NB4 (cell line): ENCODE measurements at regions not wholly inside any gene's neighbourhood (a gene's known extent, or its start where the extent isn't known, plus 50 kb on each side); places are given as distances from the start of the nearest gene placed in this dataset.

Experiments used
- DNase-seq: peaks from one replicate; pipeline ENCODE4 v3.0.0; 2010; ENCODE audit warnings: low read depth
- H3K4me3 ChIP-seq: one replicate; pipeline ENCODE4 v1.5.1; 2011; ENCODE audit warnings: mild to moderate bottlenecking, low read depth, low read length, moderate library complexity
- MYC ChIP-seq: IDR thresholded peaks from 2 replicates; pipeline ENCODE4 v1.6.1; 2011; ENCODE audit warnings: low read depth, low read length
- POLR2A ChIP-seq: IDR thresholded peaks from 2 replicates; pipeline ENCODE4 v1.6.1; 2011; ENCODE audit warnings: mild to moderate bottlenecking; ENCODE audit not compliant: insufficient read length; ENCODE audit errors: extremely low read depth
- TF ChIP-seq, protein P1 (sequence below): IDR thresholded peaks from 2 replicates; pipeline ENCODE4 v1.6.1; 2011; ENCODE audit warnings: low read depth, low read length
- TF ChIP-seq, protein P2 (sequence below): IDR thresholded peaks from one replicate; pipeline ENCODE4 v1.5.1; 2012; ENCODE audit warnings: low read depth, low read length

DNA sequence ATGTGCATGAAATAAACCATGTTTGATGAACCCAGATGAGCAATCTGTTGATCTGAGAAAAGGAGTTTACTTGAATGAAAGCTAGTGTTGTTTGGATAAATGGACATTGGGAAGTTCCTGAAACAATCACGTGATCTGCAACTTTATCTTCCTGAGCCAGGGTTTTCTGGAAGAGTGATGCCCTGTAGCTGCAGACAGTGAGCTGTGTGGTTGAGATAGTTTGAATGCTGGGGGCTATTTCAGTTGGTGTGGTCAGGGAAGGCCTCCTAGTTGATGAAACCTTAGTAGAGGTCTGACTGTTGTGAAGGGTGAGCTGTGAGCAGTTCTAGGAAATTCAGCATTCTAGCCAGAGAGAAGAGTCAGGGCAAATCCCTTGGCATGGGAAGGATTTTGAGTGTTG lies 643.7 kb downstream of the UTRN start:
- TF ChIP-seq, protein P1, sequence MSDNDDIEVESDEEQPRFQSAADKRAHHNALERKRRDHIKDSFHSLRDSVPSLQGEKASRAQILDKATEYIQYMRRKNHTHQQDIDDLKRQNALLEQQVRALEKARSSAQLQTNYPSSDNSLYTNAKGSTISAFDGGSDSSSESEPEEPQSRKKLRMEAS, result no peak
- TF ChIP-seq MYC, result no peak
- TF ChIP-seq, protein P2, sequence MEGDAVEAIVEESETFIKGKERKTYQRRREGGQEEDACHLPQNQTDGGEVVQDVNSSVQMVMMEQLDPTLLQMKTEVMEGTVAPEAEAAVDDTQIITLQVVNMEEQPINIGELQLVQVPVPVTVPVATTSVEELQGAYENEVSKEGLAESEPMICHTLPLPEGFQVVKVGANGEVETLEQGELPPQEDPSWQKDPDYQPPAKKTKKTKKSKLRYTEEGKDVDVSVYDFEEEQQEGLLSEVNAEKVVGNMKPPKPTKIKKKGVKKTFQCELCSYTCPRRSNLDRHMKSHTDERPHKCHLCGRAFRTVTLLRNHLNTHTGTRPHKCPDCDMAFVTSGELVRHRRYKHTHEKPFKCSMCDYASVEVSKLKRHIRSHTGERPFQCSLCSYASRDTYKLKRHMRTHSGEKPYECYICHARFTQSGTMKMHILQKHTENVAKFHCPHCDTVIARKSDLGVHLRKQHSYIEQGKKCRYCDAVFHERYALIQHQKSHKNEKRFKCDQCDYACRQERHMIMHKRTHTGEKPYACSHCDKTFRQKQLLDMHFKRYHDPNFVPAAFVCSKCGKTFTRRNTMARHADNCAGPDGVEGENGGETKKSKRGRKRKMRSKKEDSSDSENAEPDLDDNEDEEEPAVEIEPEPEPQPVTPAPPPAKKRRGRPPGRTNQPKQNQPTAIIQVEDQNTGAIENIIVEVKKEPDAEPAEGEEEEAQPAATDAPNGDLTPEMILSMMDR, result no peak
- TF ChIP-seq POLR2A, result no peak
- DNase-seq, result no peak
- H3K4me3 ChIP-seq, result no peak overlapping the region

DNA sequence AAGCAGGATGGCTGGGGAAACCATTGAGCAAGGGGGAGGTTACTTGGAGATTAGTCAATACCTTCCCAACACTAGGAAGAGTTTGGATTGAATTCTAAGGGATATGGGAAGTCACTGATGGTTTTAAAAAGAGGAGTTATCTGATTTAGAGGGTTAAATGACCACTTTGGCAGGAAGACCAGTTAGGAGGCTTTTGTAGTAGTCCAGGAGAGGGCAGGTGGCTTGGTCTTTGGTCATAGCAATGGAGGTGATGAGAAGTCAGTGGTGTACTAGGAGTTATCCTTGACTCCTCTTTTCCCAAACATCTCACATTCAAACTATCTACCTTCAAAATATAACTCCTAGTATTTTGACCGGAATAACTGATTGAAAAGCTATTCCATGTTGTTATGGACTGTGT lies 644.1 kb downstream of the UTRN start:
- no peak overlapping the region for H3K4me3 ChIP-seq
- no peak for DNase-seq
- TF ChIP-seq POLR2A, result no peak
- TF ChIP-seq, protein P1, result no peak
- TF ChIP-seq, protein P2, result no peak

DNA sequence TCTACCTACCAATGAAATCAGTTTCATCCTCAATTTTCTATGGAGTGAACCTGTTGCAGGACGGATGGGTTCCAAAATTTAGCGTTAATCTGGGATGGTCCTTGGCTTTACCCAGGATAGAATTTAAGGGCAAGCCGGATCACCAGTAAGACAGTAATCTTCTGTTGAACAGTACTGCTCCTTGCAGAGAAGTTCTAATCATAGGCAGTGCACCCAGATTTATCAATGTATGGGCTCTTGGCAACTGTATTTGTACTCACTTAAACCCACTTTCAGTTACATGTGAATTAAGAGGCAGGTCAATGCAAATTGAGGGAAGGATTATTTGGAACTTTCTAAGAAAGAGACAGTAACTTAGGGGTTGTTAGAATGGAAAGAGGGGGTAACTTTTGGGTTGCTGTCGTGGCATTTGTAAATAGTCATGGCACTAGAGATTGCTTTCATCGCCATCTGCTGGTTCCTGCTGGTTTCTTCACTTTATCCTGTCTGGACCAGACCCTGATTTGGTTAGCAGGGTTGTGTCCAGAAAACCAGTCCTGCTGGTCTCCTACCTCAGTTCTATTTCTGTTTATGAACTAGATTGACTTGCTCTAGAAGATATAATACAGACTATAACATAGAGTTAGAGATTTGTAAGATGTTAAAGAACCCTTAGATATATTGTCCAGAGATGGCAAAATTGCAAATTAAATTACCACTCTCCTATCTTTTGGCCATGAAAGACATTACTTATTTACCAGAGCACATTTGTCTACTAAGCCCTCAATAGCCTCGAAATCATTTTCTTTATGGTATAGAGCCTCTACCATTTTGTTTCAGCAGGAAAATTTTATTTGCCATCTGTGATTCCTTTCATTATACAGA lies 646.3 kb downstream of the UTRN start:
- TF ChIP-seq, protein P2, result peak; percentile 67
- TF ChIP-seq MYC, result no peak
- H3K4me3 ChIP-seq, result no peak overlapping the region
- DNase-seq, result peak; percentile 34

DNA sequence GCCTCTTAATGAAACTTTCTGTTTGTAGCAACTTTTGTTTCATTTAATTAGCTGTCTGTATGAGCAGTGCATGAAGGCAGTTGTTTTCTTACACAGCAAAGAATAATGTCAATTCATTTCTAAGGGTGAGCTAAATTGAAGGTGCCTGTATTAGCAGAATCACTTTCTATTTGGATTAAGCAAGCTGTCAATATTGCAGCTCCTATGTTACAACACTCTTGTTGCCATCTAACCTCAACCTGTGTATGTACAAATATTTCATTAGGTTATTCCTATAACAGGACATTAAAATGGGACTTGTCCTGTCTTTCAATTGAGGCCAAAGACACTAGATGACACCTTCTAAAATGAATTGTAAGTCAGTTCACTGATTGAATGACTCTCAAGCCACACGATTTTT lies 647.5 kb downstream of the UTRN start:
- TF ChIP-seq, protein P2, result no peak
- TF ChIP-seq POLR2A, result no peak
- TF ChIP-seq MYC, result no peak
- TF ChIP-seq, protein P1, result no peak
- no peak overlapping the region for H3K4me3 ChIP-seq
- no peak for DNase-seq

DNA sequence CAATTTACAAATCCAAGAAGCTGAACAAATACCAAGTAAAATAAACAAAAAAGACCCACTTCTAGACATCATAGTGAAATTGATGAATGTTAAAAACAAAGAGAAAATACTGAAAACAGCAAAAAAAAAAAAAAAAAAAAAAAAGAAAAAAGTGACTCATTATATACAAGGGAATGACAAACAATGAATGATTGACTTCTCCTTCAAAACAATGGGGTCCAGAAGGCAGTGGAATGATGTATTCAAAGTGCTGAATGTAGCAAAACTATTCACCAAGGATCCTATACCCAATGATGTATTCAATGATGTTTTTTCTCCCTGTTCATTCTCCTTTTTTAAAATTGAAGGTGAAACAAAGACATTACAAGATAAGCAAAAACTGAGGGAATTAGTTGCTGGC lies 650.0 kb downstream of the UTRN start:
- DNase-seq, result no peak
- H3K4me3 ChIP-seq, result no peak overlapping the region
- TF ChIP-seq, protein P1, result no peak
- TF ChIP-seq MYC (no peak), POLR2A (no peak)
- TF ChIP-seq, protein P2, result no peak
